ENCODE measurements at regions not wholly inside any gene's neighbourhood (a gene's known extent, or its start where the extent isn't known, plus 50 kb on each side); places are given as distances from the start of the nearest gene placed in this dataset.

- TF ChIP-seq, protein P1, sequence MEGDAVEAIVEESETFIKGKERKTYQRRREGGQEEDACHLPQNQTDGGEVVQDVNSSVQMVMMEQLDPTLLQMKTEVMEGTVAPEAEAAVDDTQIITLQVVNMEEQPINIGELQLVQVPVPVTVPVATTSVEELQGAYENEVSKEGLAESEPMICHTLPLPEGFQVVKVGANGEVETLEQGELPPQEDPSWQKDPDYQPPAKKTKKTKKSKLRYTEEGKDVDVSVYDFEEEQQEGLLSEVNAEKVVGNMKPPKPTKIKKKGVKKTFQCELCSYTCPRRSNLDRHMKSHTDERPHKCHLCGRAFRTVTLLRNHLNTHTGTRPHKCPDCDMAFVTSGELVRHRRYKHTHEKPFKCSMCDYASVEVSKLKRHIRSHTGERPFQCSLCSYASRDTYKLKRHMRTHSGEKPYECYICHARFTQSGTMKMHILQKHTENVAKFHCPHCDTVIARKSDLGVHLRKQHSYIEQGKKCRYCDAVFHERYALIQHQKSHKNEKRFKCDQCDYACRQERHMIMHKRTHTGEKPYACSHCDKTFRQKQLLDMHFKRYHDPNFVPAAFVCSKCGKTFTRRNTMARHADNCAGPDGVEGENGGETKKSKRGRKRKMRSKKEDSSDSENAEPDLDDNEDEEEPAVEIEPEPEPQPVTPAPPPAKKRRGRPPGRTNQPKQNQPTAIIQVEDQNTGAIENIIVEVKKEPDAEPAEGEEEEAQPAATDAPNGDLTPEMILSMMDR (IDR thresholded peaks at IDR 0.05): no peak
- no peak for TF ChIP-seq POLR2AphosphoS5 (IDR thresholded peaks at IDR 0.05)
These were observed 495.9 kb downstream of the CENPC start for GRCh38 chr4:67049446-67049845.
